Keratinocyte (primary cell): ENCODE measurements at regions not wholly inside any gene's neighbourhood (a gene's known extent, or its start where the extent isn't known, plus 50 kb on each side); places are given as distances from the start of the nearest gene placed in this dataset.

ENCODE experiments used
- CTCF ChIP-seq, 3 experiments: IDR thresholded peaks in 1 of 3; conservative IDR thresholded peaks in 1 of 3; optimal IDR thresholded peaks in 1 of 3; 2 replicates in 2 of 3; 3 replicates in 1 of 3; pipeline versions ENCODE3 to v1.5.1; 2011; ENCODE audit warnings: low read length in 3 of 3, mild to moderate bottlenecking in 3 of 3, moderate library complexity in 2 of 3, control low read depth in 1 of 3, inconsistent platforms in 1 of 3; ENCODE audit not compliant: insufficient read depth in 2 of 3; ENCODE audit errors: extremely low read depth in 1 of 3
- EZH2 ChIP-seq: IDR thresholded peaks from one replicate; pipeline ENCODE4 v1.6.1; 2012; ENCODE audit warnings: inconsistent platforms, mild to moderate bottlenecking, low read length, moderate library complexity

- no peak for TF ChIP-seq CTCF (optimal IDR thresholded peaks at IDR 0.05 in 1 of 3, IDR thresholded peaks at IDR 0.05 in 1 of 3, conservative IDR thresholded peaks at IDR 0.05 in 1 of 3; ENCODE audit: extremely low read depth in 1 of 3, insufficient read depth in 2 of 3, low read length in 3 of 3)
- TF ChIP-seq EZH2 = no peak
These were observed 97.5 kb upstream of the MYLIP start for GRCh38 chr6:16031278-16031981.
